T-cell (primary cell): ENCODE measurements at regions not wholly inside any gene's neighbourhood (a gene's known extent, or its start where the extent isn't known, plus 50 kb on each side); places are given as distances from the start of the nearest gene placed in this dataset.

Source experiments
- ATAC-seq, 4 experiments: fragments of 200-7000 bp in 3 of 4; fragments of 150-1000 bp in 1 of 4; cut with Tn5 transposase; replicated peaks in 1 of 4; 1 replicate in 3 of 4; 2 replicates in 1 of 4; pipeline ENCODE4 v1.10.0; 2021; ENCODE audit warnings: moderate library complexity in 3 of 4, mild to moderate bottlenecking in 2 of 4, moderate number of reproducible peaks in 1 of 4
- CTCF ChIA-PET, 2 donors: fragments of 300-600 bp; sonication (Branson Sonifier 250); formaldehyde crosslinking; loops; one replicate each; lab custom pipeline; 2022; ENCODE audit warnings: antibody characterized with exemption in 2 of 2; lab: Charles Lee
- POLR2A ChIA-PET, 2 donors: fragments of 300-600 bp; sonication (Branson Sonifier 250); formaldehyde crosslinking; loops; one replicate each; lab custom pipeline; 2022; ENCODE audit warnings: antibody characterized with exemption in 2 of 2; lab: Charles Lee
- DNase-seq, 35 experiments: peaks; one replicate each; pipeline versions ENCODE4 v3.0.0 to v3.0.0-alpha.2; 2013 to 2023
- H3K27ac ChIP-seq: one replicate; pipeline ENCODE4 v1.5.1; 2013; ENCODE audit warnings: low read length
- H3K27me3 ChIP-seq, 2 experiments: replicated peaks in 1 of 2; 1 replicate in 1 of 2; 2 replicates in 1 of 2; pipeline versions ENCODE4 v1.6.1 to v1.7.0; 2013; ENCODE audit warnings: low read length in 1 of 2, mixed read lengths in 1 of 2; ENCODE audit not compliant: control insufficient read depth in 2 of 2, insufficient read depth in 2 of 2; ENCODE audit errors: extremely low read depth in 1 of 2
- H3K36me3 ChIP-seq, 2 donors: 1 replicate in 1 of 2; 2 replicates in 1 of 2; pipeline versions ENCODE4 v1.6.1 to v1.7.0; 2013; ENCODE audit warnings: low read length in 1 of 2; ENCODE audit not compliant: control insufficient read depth in 2 of 2, insufficient read depth in 1 of 2; ENCODE audit errors: extremely low read depth in 1 of 2
- H3K4me1 ChIP-seq, 2 experiments: 1 replicate in 1 of 2; 2 replicates in 1 of 2; pipeline versions ENCODE4 v1.6.1 to v1.7.0; 2013; ENCODE audit warnings: low read length in 2 of 2, mixed read lengths in 1 of 2; ENCODE audit not compliant: insufficient read depth in 2 of 2, control insufficient read depth in 1 of 2; ENCODE audit errors: extremely low read depth in 1 of 2
- H3K4me3 ChIP-seq, 2 donors: 1 replicate in 1 of 2; 2 replicates in 1 of 2; pipeline versions ENCODE4 v1.5.1 to v1.7.0; 2013; ENCODE audit warnings: mild to moderate bottlenecking in 2 of 2, low read length in 1 of 2, moderate library complexity in 1 of 2; ENCODE audit not compliant: control insufficient read depth in 1 of 2; ENCODE audit errors: extremely low read depth in 1 of 2
- H3K9me3 ChIP-seq: 2 replicates; pipeline ENCODE4 v1.7.0; 2013
- H3K27ac Mint-ChIP-seq, 2 donors: one replicate each; pipeline ENCODE4 v1.8.0; 2020 to 2021; ENCODE audit warnings: mild to moderate bottlenecking in 2 of 2, mixed read lengths in 2 of 2
- H3K27me3 Mint-ChIP-seq, 2 donors: one replicate each; pipeline ENCODE4 v1.8.0; 2021 to 2022; ENCODE audit warnings: mixed read lengths in 2 of 2
- H3K36me3 Mint-ChIP-seq: one replicate; pipeline ENCODE4 v1.8.0; 2021; ENCODE audit warnings: mixed read lengths
- H3K4me1 Mint-ChIP-seq, 3 donors: one replicate each; pipeline ENCODE4 v1.8.0; 2020 to 2022; ENCODE audit warnings: mixed read lengths in 3 of 3, mild to moderate bottlenecking in 1 of 3
- H3K4me3 Mint-ChIP-seq, 3 donors: one replicate each; pipeline ENCODE4 v1.8.0; 2020 to 2022; ENCODE audit warnings: mild to moderate bottlenecking in 3 of 3, mixed read lengths in 3 of 3, moderate library complexity in 3 of 3
- H3K9me3 Mint-ChIP-seq, 3 donors: one replicate each; pipeline ENCODE4 v1.8.0; 2020 to 2022; ENCODE audit warnings: mixed read lengths in 3 of 3
- WGBS: methylation state at CpG from one replicate; pipeline ENCODE4 v1.1.5; 2013; ENCODE audit warnings: missing lambda C conversion rate; ENCODE audit not compliant: insufficient coverage; 5-methylcytosine and 5-hydroxymethylcytosine counted together

GRCh38 chr16:49101997-49102396, 179.6 kb downstream of the CBLN1 start:
- peaks cover 6 to 22% (median 12%) of the 10 kb centered on the region in 3 donors for H3K9me3 Mint-ChIP-seq
- Histone ChIP-seq H3K27me3 (no peaks in the 10 kb centered on the region), H3K27ac (no peak overlapping the region), H3K36me3 (no peaks in the 10 kb centered on the region), H3K4me3 (no peak overlapping the region), H3K4me1 (no peaks in the 10 kb centered on the region), H3K9me3 (no peaks in the 10 kb centered on the region)
- no peak overlapping the region for H3K27ac Mint-ChIP-seq
- DNase-seq (no peak), ATAC-seq (no peak)
- no peak overlapping the region for H3K4me3 Mint-ChIP-seq
- POLR2A ChIA-PET, result no interaction called here
- no peaks in the 10 kb centered on the region for H3K4me1 Mint-ChIP-seq
- no peaks in the 10 kb centered on the region for H3K27me3 Mint-ChIP-seq
- CTCF ChIA-PET, result no interaction called here
- no peaks in the 10 kb centered on the region for H3K36me3 Mint-ChIP-seq
- 67% methylated on average over 1 of the region's 1 CpG for WGBS

DNA sequence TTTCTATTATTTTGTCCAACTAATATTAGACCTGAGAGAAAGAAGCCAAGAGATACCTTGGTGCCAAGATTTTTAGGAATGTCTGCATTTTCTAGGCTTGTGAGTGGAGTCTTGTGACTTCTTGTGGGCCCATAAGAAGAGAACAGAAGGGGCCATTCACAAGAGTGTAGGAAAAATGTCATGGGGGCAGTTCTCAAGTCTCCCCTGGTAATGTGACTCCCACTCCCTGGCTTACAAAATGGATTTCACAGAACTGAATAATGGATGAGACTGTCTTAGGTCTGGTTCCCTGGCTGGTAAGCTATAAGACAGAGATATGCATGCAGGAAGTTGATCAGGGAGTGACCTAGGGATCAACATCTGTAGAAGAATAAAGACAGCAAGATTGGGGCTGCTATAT, 181.3 kb downstream of the CBLN1 start:
- ATAC-seq, result no peak
- no peak overlapping the region for H3K4me3 Mint-ChIP-seq
- Histone ChIP-seq H3K27ac (no peak overlapping the region), H3K4me1 (no peaks in the 10 kb centered on the region), H3K4me3 (no peak overlapping the region), H3K27me3 (no peaks in the 10 kb centered on the region), H3K36me3 (no peaks in the 10 kb centered on the region), H3K9me3 (no peaks in the 10 kb centered on the region)
- peaks cover 6 to 22% (median 12%) of the 10 kb centered on the region in 3 donors for H3K9me3 Mint-ChIP-seq
- no peaks in the 10 kb centered on the region for H3K36me3 Mint-ChIP-seq
- ChIA-PET POLR2A (no interaction called here), CTCF (no interaction called here)
- no peaks in the 10 kb centered on the region for H3K4me1 Mint-ChIP-seq
- no peak overlapping the region for H3K27ac Mint-ChIP-seq
- no peaks in the 10 kb centered on the region for H3K27me3 Mint-ChIP-seq
- DNase-seq, result no peak

DNA sequence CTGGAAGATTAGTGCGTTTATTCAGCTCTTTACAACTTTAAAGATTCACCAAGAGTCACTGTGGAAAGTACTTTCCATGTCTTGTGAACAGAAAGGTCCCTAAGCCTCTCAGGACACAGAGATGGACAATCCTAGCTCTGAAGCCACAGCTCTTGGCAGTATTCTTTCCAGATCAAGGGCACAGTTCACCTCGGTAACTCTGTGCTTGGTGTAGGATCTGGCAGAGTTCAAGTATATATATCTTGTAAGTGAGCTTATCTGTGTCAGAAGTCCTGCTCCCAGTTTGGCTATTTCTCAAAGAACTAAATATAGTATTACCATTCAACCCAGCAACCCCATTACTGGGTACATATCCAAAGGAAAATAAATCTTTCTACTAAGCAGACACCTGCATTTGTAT, 183.7 kb downstream of the CBLN1 start:
- no peak overlapping the region for H3K4me3 ChIP-seq
- WGBS, result 60% methylated on average over 1 of the region's 2 CpGs
- CTCF ChIA-PET, result no interaction called here
- H3K9me3 ChIP-seq, result no peaks in the 10 kb centered on the region
- POLR2A ChIA-PET, result no interaction called here
- no peak overlapping the region for H3K27ac ChIP-seq
- H3K4me1 Mint-ChIP-seq, result no peaks in the 10 kb centered on the region
- no peaks in the 10 kb centered on the region for H3K4me1 ChIP-seq
- DNase-seq (no peak), ATAC-seq (no peak)
- no peaks in the 10 kb centered on the region for H3K36me3 Mint-ChIP-seq
- no peak overlapping the region for H3K27ac Mint-ChIP-seq
- peaks cover 6 to 12% (median 8%) of the 10 kb centered on the region in 3 donors for H3K9me3 Mint-ChIP-seq
- no peak overlapping the region for H3K4me3 Mint-ChIP-seq
- H3K27me3 Mint-ChIP-seq, result no peaks in the 10 kb centered on the region
- no peaks in the 10 kb centered on the region for H3K27me3 ChIP-seq
- H3K36me3 ChIP-seq, result no peaks in the 10 kb centered on the region

DNA sequence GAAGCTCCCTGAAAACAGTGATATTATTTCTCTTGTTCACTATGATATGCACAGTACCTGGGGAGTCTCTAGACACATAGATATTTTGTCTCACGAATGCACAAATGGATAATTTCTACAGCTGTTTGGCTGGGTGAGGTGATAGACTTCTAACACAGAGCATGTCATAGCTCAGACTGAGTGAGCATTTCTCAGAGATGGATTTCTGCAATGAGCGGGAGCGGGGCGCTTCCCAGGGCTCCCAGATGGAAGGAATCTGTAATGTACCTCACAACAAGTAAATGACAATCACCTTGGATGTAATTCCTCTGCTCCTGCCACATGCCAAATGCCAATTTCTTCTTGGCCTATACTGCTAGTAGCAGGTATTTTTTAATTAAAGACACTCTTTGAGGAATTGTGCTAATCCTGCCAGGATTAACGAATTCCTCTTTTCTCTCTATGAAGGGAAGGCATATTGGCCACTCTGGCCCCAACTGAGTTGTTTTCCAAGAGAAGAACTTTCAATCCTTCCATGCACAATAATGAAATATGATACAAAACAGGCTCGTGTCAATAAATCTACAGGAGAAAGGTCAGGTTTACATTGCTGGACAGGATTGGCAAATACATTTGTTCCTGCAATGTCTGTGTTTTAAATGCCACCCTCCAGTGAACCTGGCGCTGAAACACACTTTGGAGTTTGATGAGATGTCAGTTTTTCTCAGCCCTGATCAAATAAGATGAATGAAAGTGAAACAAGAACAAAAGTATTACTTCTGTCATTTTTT, 185.3 kb downstream of the CBLN1 start:
- Mint-ChIP-seq H3K36me3 (no peaks in the 10 kb centered on the region), H3K4me1 (no peaks in the 10 kb centered on the region), H3K9me3 (peaks cover 2 to 6% (median 4%) of the 10 kb centered on the region in 3 donors), H3K4me3 (no peak overlapping the region), H3K27me3 (no peaks in the 10 kb centered on the region), H3K27ac (no peak overlapping the region)
- no peak overlapping the region for H3K27ac ChIP-seq
- H3K9me3 ChIP-seq, result no peaks in the 10 kb centered on the region
- ChIA-PET CTCF (no interaction called here), POLR2A (no interaction called here)
- H3K27me3 ChIP-seq, result no peaks in the 10 kb centered on the region
- H3K4me1 ChIP-seq, result no peaks in the 10 kb centered on the region
- DNase-seq (no peak), ATAC-seq (no peak)
- no peaks in the 10 kb centered on the region for H3K36me3 ChIP-seq
- H3K4me3 ChIP-seq, result no peak overlapping the region
- WGBS, result no CpG with 5 or more reads among the region's 7 CpGs

DNA sequence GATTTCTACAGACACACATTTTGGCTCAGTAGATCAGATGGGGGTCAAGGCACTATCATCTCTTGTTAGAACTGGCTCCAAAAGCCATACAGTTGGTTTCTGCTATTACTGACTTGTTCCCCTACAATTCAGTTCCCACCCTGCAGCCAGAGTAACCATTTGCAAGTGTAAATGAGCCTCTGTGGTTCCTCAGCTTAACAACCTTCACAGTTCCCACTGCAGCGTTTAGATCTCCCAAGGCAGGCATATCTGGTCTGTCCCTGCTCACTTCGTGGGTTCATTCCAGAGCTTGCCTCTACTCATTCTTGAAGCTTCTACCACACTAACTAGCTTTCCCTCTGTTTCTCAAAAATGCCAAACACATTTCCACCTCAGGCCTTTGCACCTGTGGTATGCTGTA, 186.1 kb downstream of the CBLN1 start:
- no peaks in the 10 kb centered on the region for H3K36me3 Mint-ChIP-seq
- H3K27ac Mint-ChIP-seq, result no peak overlapping the region
- whole genome bisulfite sequencing, result 4% methylated on average over 2 of the region's 2 CpGs
- ATAC-seq, result no peak
- H3K27me3 Mint-ChIP-seq, result no peaks in the 10 kb centered on the region
- H3K9me3 Mint-ChIP-seq, result peaks cover 0 to 4% (median 2%) of the 10 kb centered on the region in 3 donors
- H3K4me3 Mint-ChIP-seq, result no peak overlapping the region
- DNase-seq, result no peak
- ChIA-PET POLR2A (no interaction called here), CTCF (no interaction called here)
- H3K27ac ChIP-seq, result no peak overlapping the region
- no peaks in the 10 kb centered on the region for H3K36me3 ChIP-seq
- no peaks in the 10 kb centered on the region for H3K9me3 ChIP-seq
- no peaks in the 10 kb centered on the region for H3K4me1 Mint-ChIP-seq
- no peaks in the 10 kb centered on the region for H3K4me1 ChIP-seq
- H3K4me3 ChIP-seq, result no peak overlapping the region
- H3K27me3 ChIP-seq, result no peaks in the 10 kb centered on the region

DNA sequence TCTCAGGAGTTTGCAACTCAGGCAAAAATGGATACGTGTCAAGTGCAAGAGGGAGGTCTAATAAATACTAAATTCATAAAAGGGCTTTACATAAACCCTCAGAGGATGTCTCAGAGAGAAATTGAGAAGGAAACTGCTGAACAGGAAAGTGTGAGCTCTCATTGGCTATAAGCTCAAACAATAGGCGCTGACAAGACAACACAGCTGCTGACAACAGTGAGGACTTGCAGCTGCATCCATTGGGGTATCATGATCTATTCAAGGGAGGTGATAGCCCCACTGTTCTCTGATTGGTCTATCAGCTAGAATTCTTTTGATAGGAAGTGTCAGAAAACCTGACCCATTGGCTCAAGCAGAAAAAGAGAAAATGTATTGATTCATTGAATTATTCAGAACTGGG, 187.2 kb downstream of the CBLN1 start:
- H3K9me3 Mint-ChIP-seq, result peaks cover 0 to 4% (median 2%) of the 10 kb centered on the region in 3 donors
- WGBS, result 56% methylated on average over 1 of the region's 2 CpGs
- CTCF ChIA-PET, result no interaction called here

More for the DNA sequence above, 187.2 kb downstream of the CBLN1 start:
- Histone ChIP-seq H3K36me3 (no peaks in the 10 kb centered on the region), H3K27me3 (no peaks in the 10 kb centered on the region), H3K9me3 (no peaks in the 10 kb centered on the region), H3K27ac (no peak overlapping the region), H3K4me3 (no peak overlapping the region), H3K4me1 (no peaks in the 10 kb centered on the region)
- Mint-ChIP-seq H3K4me3 (no peak overlapping the region), H3K36me3 (no peaks in the 10 kb centered on the region), H3K4me1 (no peaks in the 10 kb centered on the region), H3K27me3 (no peaks in the 10 kb centered on the region), H3K27ac (no peak overlapping the region)
- ATAC-seq (no peak), DNase-seq (no peak)
- POLR2A ChIA-PET, result no interaction called here
